ENCODE measurements at regions not wholly inside any gene's neighbourhood (a gene's known extent, or its start where the extent isn't known, plus 50 kb on each side); places are given as distances from the start of the nearest gene placed in this dataset.
A peak's percentile ranks its signal among the peaks of the same experiment; 100 is the strongest.

DNA sequence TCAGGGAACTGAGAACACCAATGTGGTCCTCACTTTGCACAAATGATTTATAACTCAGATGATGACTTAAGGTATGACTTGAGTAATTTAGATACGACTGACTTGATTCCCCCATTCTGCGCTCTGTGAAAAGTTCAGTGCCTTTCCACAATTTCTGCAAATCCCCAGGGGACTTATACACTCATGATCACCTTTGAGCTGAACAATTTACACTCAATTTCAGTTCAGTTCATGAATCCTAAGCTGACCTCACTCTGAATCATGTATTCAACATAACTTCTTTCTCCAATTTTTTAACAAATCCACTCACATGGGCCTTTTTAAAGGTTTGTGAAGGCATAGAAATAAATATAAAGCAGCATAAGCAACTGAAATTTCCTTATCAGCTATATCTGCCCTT is 274.2 kb downstream of the FAM76B start:
- Histone ChIP-seq H3K27ac (peak overlapping the region in 1 of 10 donors; percentile 11), H3K4me3 (no peak overlapping the region)

DNA sequence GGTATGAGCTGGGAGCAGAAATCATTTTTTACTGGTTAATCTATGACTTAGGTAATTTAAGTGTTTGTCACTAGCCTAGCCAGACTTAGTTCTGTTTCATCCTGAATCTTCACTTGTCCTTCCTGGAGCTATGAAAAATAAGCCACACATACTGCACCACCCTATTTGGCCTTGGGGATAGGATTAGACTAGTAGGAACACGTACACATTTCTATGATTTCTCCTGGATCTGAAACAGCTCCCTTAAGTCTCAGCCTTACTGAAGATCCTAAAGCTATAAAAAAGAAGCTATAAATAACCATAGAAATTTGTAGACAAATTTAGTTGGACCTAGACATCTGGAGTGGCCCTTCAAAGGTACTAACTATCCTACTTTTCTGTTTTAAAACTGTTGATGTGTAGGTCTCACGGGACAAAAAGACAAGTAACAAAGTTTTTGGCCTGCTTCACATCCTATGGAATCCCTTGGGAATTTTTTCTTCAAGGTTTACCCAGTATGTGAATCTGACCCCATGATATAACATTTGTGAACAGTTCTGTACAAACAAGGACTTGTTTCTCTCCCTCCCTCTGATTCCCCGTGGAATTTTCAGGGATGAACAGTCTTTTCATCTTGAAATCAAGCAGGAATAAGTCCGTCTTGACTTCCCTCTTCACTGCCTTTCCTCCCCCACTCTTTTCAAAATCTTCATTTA is 275.0 kb downstream of the FAM76B start:
- intact Hi-C loops (cut with DNase I), result loop anchor here in 1 of 10 donors (10.0 kb wide), 1 partner anchor 190 kb away; no protein-coding TSS in a partner anchor
- peak overlapping the region in 2 of 10 donors; percentile 4 to 32 for H3K27ac ChIP-seq

More for the DNA sequence above, 274.2 kb downstream of the FAM76B start:
- TF ChIP-seq, protein P1, sequence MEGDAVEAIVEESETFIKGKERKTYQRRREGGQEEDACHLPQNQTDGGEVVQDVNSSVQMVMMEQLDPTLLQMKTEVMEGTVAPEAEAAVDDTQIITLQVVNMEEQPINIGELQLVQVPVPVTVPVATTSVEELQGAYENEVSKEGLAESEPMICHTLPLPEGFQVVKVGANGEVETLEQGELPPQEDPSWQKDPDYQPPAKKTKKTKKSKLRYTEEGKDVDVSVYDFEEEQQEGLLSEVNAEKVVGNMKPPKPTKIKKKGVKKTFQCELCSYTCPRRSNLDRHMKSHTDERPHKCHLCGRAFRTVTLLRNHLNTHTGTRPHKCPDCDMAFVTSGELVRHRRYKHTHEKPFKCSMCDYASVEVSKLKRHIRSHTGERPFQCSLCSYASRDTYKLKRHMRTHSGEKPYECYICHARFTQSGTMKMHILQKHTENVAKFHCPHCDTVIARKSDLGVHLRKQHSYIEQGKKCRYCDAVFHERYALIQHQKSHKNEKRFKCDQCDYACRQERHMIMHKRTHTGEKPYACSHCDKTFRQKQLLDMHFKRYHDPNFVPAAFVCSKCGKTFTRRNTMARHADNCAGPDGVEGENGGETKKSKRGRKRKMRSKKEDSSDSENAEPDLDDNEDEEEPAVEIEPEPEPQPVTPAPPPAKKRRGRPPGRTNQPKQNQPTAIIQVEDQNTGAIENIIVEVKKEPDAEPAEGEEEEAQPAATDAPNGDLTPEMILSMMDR (IDR thresholded peaks at IDR 0.05), result no peak
- ATAC-seq (no peak), DNase-seq (no peak)
- Histone ChIP-seq H3K4me1 (peaks cover 0 to 22% (median 4%) of the 10 kb centered on the region in 9 donors), H3K27me3 (no peaks in the 10 kb centered on the region), H3K9me3 (no peaks in the 10 kb centered on the region), H3K36me3 (no peaks in the 10 kb centered on the region)
- intact Hi-C loops (cut with DNase I), result loop anchor here in 1 of 10 donors (10.0 kb wide), 1 partner anchor 189 kb away; no protein-coding TSS in a partner anchor
- 91% methylated on average over 2 of the region's 2 CpGs for WGBS, 2 donors

GRCh38 chr11:95512682-95513081 is 276.9 kb downstream of the FAM76B start:
- 34 to 41% methylated on average over 4 of the region's 4 CpGs for WGBS, 2 donors
- peak in 1 of 2 donors; percentile 49 for DNase-seq
- H3K27me3 ChIP-seq, result no peaks in the 10 kb centered on the region
- peaks cover 0 to 22% (median 4%) of the 10 kb centered on the region in 9 donors for H3K4me1 ChIP-seq
- H3K9me3 ChIP-seq, result no peaks in the 10 kb centered on the region
- H3K4me3 ChIP-seq, result no peak overlapping the region
- ATAC-seq, result peak; percentile 65 to 92 (median 76)
- H3K27ac ChIP-seq, result peak overlapping the region in 3 of 10 donors; percentile 15 to 26 (median 24)
- intact Hi-C loops (cut with DNase I), result loop anchor here in 1 of 10 donors (10.0 kb wide), 1 partner anchor 192 kb away; no protein-coding TSS in a partner anchor
- TF ChIP-seq, protein P1 (IDR thresholded peaks at IDR 0.05), result no peak
- no peaks in the 10 kb centered on the region for H3K36me3 ChIP-seq

More for the DNA sequence above, 275.0 kb downstream of the FAM76B start:
- TF ChIP-seq, protein P1 (IDR thresholded peaks at IDR 0.05), result no peak
- no peaks in the 10 kb centered on the region for H3K36me3 ChIP-seq
- H3K9me3 ChIP-seq, result no peaks in the 10 kb centered on the region
- 65 to 71% methylated on average over 4 of the region's 4 CpGs for WGBS, 2 donors
- DNase-seq (no peak), ATAC-seq (peak in 3 of 8 donors; percentile 37 to 56 (median 45))
- H3K4me3 ChIP-seq, result no peak overlapping the region
- H3K4me1 ChIP-seq, result peaks cover 0 to 22% (median 4%) of the 10 kb centered on the region in 9 donors
- H3K27me3 ChIP-seq, result no peaks in the 10 kb centered on the region

DNA sequence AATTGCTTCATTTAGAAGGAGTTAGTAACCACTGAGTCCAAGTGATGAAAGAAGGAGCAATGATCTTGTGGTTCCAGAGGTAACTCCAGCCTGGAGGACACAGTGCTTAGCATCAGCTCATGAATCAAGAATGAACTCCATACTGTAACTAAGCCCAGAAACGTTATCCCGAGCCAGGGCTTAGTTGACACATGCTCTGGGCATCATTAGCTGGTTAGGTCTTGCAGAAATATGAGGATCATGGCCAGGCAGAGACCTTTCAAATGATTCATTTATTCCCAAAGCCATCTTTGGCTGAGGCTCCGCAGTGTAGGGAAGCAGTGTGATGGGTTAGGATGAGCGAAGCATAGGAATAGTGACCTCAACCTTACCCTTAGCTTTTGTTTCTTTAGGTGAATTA is 277.4 kb downstream of the FAM76B start:
- H3K27ac ChIP-seq, result peak overlapping the region in 3 of 10 donors; percentile 15 to 26 (median 24)
- no peaks in the 10 kb centered on the region for H3K27me3 ChIP-seq
- no peaks in the 10 kb centered on the region for H3K9me3 ChIP-seq
- intact Hi-C loops (cut with DNase I), result loop anchor here in 1 of 10 donors (10.0 kb wide), 1 partner anchor 193 kb away; no protein-coding TSS in a partner anchor
- H3K4me3 ChIP-seq, result no peak overlapping the region
- H3K4me1 ChIP-seq, result peaks cover 0 to 22% (median 4%) of the 10 kb centered on the region in 9 donors
- H3K36me3 ChIP-seq, result no peaks in the 10 kb centered on the region
- ATAC-seq, result peak in 2 of 8 donors; percentile 60 to 67
- no peak for DNase-seq
- 66 to 68% methylated on average over 4 of the region's 4 CpGs for WGBS, 2 donors
- TF ChIP-seq, protein P1 (IDR thresholded peaks at IDR 0.05), result no peak
